Neural cell (in vitro differentiated cells): ENCODE measurements at regions not wholly inside any gene's neighbourhood (a gene's known extent, or its start where the extent isn't known, plus 50 kb on each side); places are given as distances from the start of the nearest gene placed in this dataset.

ENCODE experiments used
- H2AFZ ChIP-seq: fragments of 200-600, 300-800 bp; sonication (generic), shearing (Covaris generic); 2 replicates; pipeline ENCODE4 v1.6.0; 2014; ENCODE audit warnings: low read depth, mild to moderate bottlenecking, antibody characterized with exemption, low read length, moderate library complexity
- H3F3A ChIP-seq: fragments of 200-600 bp; shearing (Covaris generic); 2 replicates; pipeline ENCODE4 v1.6.1; 2016; ENCODE audit warnings: mild to moderate bottlenecking, moderate library complexity, mixed read lengths, antibody characterized with exemption, low read length; ENCODE audit not compliant: insufficient read depth, poor library complexity, severe bottlenecking
- H3K27ac ChIP-seq: fragments of 200-600, 300-800 bp; sonication (generic), shearing (Covaris generic); 2 replicates; pipeline ENCODE4 v1.5.1; 2014; ENCODE audit warnings: mild to moderate bottlenecking, low read length, moderate library complexity
- H3K27me3 ChIP-seq: fragments of 300-800, 200-600 bp; sonication (generic), shearing (Covaris generic); 2 replicates; pipeline ENCODE4 v1.6.0; 2014; ENCODE audit warnings: mild to moderate bottlenecking, low read depth, low read length, moderate library complexity; ENCODE audit not compliant: insufficient read depth
- H3K36me3 ChIP-seq: fragments of 300-800, 200-600 bp; sonication (generic), shearing (Covaris generic); 2 replicates; pipeline ENCODE4 v1.5.1; 2014; ENCODE audit warnings: mild to moderate bottlenecking, antibody characterized with exemption, low read length, moderate library complexity; ENCODE audit not compliant: insufficient read depth
- H3K4me2 ChIP-seq: fragments of 300-800, 200-600 bp; sonication (generic), shearing (Covaris generic); 2 replicates; pipeline ENCODE4 v1.6.0; 2014; ENCODE audit warnings: mild to moderate bottlenecking, low read length
- H3K4me3 ChIP-seq: fragments of 300-800, 200-600 bp; sonication (generic), shearing (Covaris generic); 2 replicates; pipeline ENCODE4 v1.5.1; 2014; ENCODE audit warnings: mild to moderate bottlenecking, low read length, moderate library complexity
- H3K79me2 ChIP-seq: fragments of 200-600 bp; shearing (Covaris generic); replicated peaks from 2 replicates; pipeline ENCODE4 v1.6.0; 2014; ENCODE audit warnings: mild to moderate bottlenecking, low read length, moderate library complexity; ENCODE audit not compliant: insufficient read depth
- H3K9ac ChIP-seq: fragments of 300-800, 200-600 bp; sonication (generic), shearing (Covaris generic); 2 replicates; pipeline ENCODE4 v1.6.1; 2016; ENCODE audit warnings: mild to moderate bottlenecking, low read length, mixed read lengths
- H3K9me2 ChIP-seq: fragments of 200-600 bp; shearing (Covaris generic); 2 replicates; pipeline ENCODE4 v1.6.1; 2016; ENCODE audit warnings: mild to moderate bottlenecking, low read length, mixed read lengths; ENCODE audit not compliant: insufficient read depth
- H3K9me3 ChIP-seq: fragments of 200-600, 300-800 bp; sonication (generic), shearing (Covaris generic); 2 replicates; pipeline ENCODE4 v1.6.1; 2016; ENCODE audit warnings: mild to moderate bottlenecking, mixed run types, low read length, moderate library complexity, mixed read lengths
- H4K20me1 ChIP-seq: fragments of 200-600 bp; shearing (Covaris generic); 2 replicates; pipeline ENCODE4 v1.6.1; 2016; ENCODE audit warnings: mild to moderate bottlenecking, mixed run types; ENCODE audit not compliant: insufficient read depth
- CTCF ChIP-seq: fragments of 450-650 bp; IDR thresholded peaks from 2 replicates; pipeline ENCODE4 v1.5.1; 2014; ENCODE audit warnings: antibody characterized with exemption, mild to moderate bottlenecking, moderate library complexity; ENCODE audit not compliant: poor library complexity, severe bottlenecking
- EP300 ChIP-seq: fragments of 450-650 bp; conservative IDR thresholded peaks from 2 replicates; pipeline ENCODE4 v1.6.1; 2014; ENCODE audit warnings: antibody characterized with exemption, mild to moderate bottlenecking, moderate library complexity; ENCODE audit not compliant: poor library complexity, severe bottlenecking
- EZH2 ChIP-seq: fragments of 200-600, 300-800 bp; shearing (Covaris generic), sonication (generic); IDR thresholded peaks from 2 replicates; pipeline ENCODE4 v1.6.1; 2014; ENCODE audit warnings: antibody characterized with exemption, low read length, borderline replicate concordance, mild to moderate bottlenecking; ENCODE audit not compliant: insufficient read depth, poor library complexity, severe bottlenecking
- MXI1 ChIP-seq: fragments of 450-650 bp; conservative IDR thresholded peaks from 2 replicates; pipeline ENCODE4 v1.6.1; 2014; ENCODE audit warnings: antibody characterized with exemption, mild to moderate bottlenecking; ENCODE audit not compliant: poor library complexity, severe bottlenecking
- POLR2AphosphoS5 ChIP-seq: IDR thresholded peaks from 2 replicates; pipeline ENCODE4 v1.6.1; 2012
- RAD21 ChIP-seq: fragments of 450-650 bp; conservative IDR thresholded peaks from 2 replicates; pipeline ENCODE4 v1.6.1; 2014; ENCODE audit warnings: antibody characterized with exemption, mild to moderate bottlenecking, moderate library complexity
- REST ChIP-seq: IDR thresholded peaks from 2 replicates; pipeline ENCODE4 v1.6.1; 2012; ENCODE audit warnings: borderline replicate concordance
- SMC3 ChIP-seq: fragments of 450-650 bp; conservative IDR thresholded peaks from 2 replicates; pipeline ENCODE4 v1.6.1; 2014; ENCODE audit warnings: antibody characterized with exemption, mild to moderate bottlenecking, moderate library complexity; ENCODE audit not compliant: poor library complexity
- TAF1 ChIP-seq: IDR thresholded peaks from 2 replicates; pipeline ENCODE4 v1.6.1; 2012; ENCODE audit warnings: low read depth

- Histone ChIP-seq H3K4me2 (no peak overlapping the region), H3K4me3 (no peak overlapping the region), H3K79me2 (no peaks in the 10 kb centered on the region), H3K9me2 (no peaks in the 10 kb centered on the region), H4K20me1 (no peaks in the 10 kb centered on the region), H3K9ac (no peak overlapping the region), H2AFZ (no peak overlapping the region), H3K27ac (no peak overlapping the region), H3K27me3 (no peaks in the 10 kb centered on the region), H3K36me3 (no peaks in the 10 kb centered on the region), H3K9me3 (no peaks in the 10 kb centered on the region), H3F3A (no peaks in the 10 kb centered on the region)
- TF ChIP-seq CTCF (no peak), EZH2 (no peak)
These were observed 142.3 kb upstream of the CDH5 start for GRCh38 chr16:66224186-66224585.

GRCh38 chr16:66223176-66223780 lies 143.2 kb upstream of the CDH5 start:
- Histone ChIP-seq H2AFZ (no peak overlapping the region), H4K20me1 (no peaks in the 10 kb centered on the region)
- no peak for TF ChIP-seq SMC3
- TF ChIP-seq EP300, result no peak
- no peak for TF ChIP-seq TAF1
- TF ChIP-seq MXI1, result no peak
- no peak for TF ChIP-seq RAD21
- no peak for TF ChIP-seq REST
- no peak for TF ChIP-seq EZH2
- TF ChIP-seq POLR2AphosphoS5, result no peak
- TF ChIP-seq CTCF, result no peak

More at GRCh38 chr16:66223176-66223780, 143.2 kb upstream of the CDH5 start:
- H3K36me3 ChIP-seq, result no peaks in the 10 kb centered on the region
- H3K27me3 ChIP-seq, result no peaks in the 10 kb centered on the region
- no peaks in the 10 kb centered on the region for H3K9me3 ChIP-seq
- no peak overlapping the region for H3K9ac ChIP-seq
- H3K4me3 ChIP-seq, result no peak overlapping the region
- H3K9me2 ChIP-seq, result no peaks in the 10 kb centered on the region
- no peak overlapping the region for H3K4me2 ChIP-seq
- no peak overlapping the region for H3K27ac ChIP-seq
- no peaks in the 10 kb centered on the region for H3F3A ChIP-seq
- H3K79me2 ChIP-seq, result no peaks in the 10 kb centered on the region
